Parathyroid adenoma (tissue), 2 donors: ENCODE measurements at regions not wholly inside any gene's neighbourhood (a gene's known extent, or its start where the extent isn't known, plus 50 kb on each side); places are given as distances from the start of the nearest gene placed in this dataset.

Experiments
- H2AFZ ChIP-seq: fragments of 300-600 bp; sonication (generic); one replicate; pipeline ENCODE4 v1.7.0; 2017; ENCODE audit warnings: antibody characterized with exemption, mild to moderate bottlenecking
- H3K27ac ChIP-seq: fragments of 300-600 bp; sonication (generic); one replicate; pipeline ENCODE4 v1.7.0; 2017
- H3K27me3 ChIP-seq: fragments of 300-600 bp; sonication (generic); one replicate; pipeline ENCODE4 v1.7.0; 2017; ENCODE audit warnings: low read length; ENCODE audit not compliant: control insufficient read depth, insufficient read depth
- H3K36me3 ChIP-seq: fragments of 300-600 bp; sonication (generic); one replicate; pipeline ENCODE4 v1.7.0; 2017; ENCODE audit warnings: low read length; ENCODE audit not compliant: control insufficient read depth, insufficient read depth
- H3K4me1 ChIP-seq: fragments of 300-600 bp; sonication (generic); one replicate; pipeline ENCODE4 v1.7.0; 2017; ENCODE audit warnings: control low read depth
- H3K4me2 ChIP-seq: fragments of 300-600 bp; sonication (generic); one replicate; pipeline ENCODE4 v1.7.0; 2017; ENCODE audit warnings: low read length
- H3K4me3 ChIP-seq: fragments of 300-600 bp; sonication (generic); one replicate; pipeline ENCODE4 v1.7.0; 2017; ENCODE audit warnings: low read depth, low read length
- H3K79me2 ChIP-seq: fragments of 300-600 bp; sonication (generic); one replicate; pipeline ENCODE4 v1.7.0; 2017; ENCODE audit warnings: control low read depth
- H3K9ac ChIP-seq: fragments of 300-600 bp; sonication (generic); one replicate; pipeline ENCODE4 v1.7.0; 2017; ENCODE audit warnings: mild to moderate bottlenecking
- H3K9me3 ChIP-seq: fragments of 300-600 bp; sonication (generic); one replicate; pipeline ENCODE4 v1.7.0; 2017; ENCODE audit warnings: low read length; ENCODE audit not compliant: control insufficient read depth
- CTCF ChIP-seq: fragments of 300-600 bp; sonication (generic); IDR thresholded peaks from one replicate; pipeline ENCODE4 v1.7.0; 2017; ENCODE audit warnings: antibody characterized with exemption, mild to moderate bottlenecking
- donor health status: primary hyperparathyroidism.

GRCh38 chr2:201952187-201952586 is 81.5 kb upstream of the FZD7 start:
- Histone ChIP-seq H3K36me3 (no peaks in the 10 kb centered on the region), H2AFZ (no peak overlapping the region), H3K4me3 (no peak overlapping the region), H3K9ac (no peak overlapping the region), H3K27me3 (no peaks in the 10 kb centered on the region), H3K9me3 (no peaks in the 10 kb centered on the region), H3K27ac (no peak overlapping the region), H3K4me2 (no peak overlapping the region), H3K79me2 (no peaks in the 10 kb centered on the region), H3K4me1 (peaks cover 40% of the 10 kb centered on the region)
- no peak for TF ChIP-seq CTCF

- H3K9me3 ChIP-seq, result no peaks in the 10 kb centered on the region
- TF ChIP-seq CTCF, result no peak
- H3K4me2 ChIP-seq, result no peak overlapping the region
- no peak overlapping the region for H3K4me3 ChIP-seq
- no peaks in the 10 kb centered on the region for H3K27me3 ChIP-seq
- H3K36me3 ChIP-seq, result no peaks in the 10 kb centered on the region
- no peaks in the 10 kb centered on the region for H3K79me2 ChIP-seq
- no peak overlapping the region for H3K27ac ChIP-seq
- peaks cover 40% of the 10 kb centered on the region for H3K4me1 ChIP-seq
- H3K9ac ChIP-seq, result no peak overlapping the region
- no peak overlapping the region for H2AFZ ChIP-seq
Measured at GRCh38 chr2:201953396-201953795, 80.3 kb upstream of the FZD7 start.

DNA sequence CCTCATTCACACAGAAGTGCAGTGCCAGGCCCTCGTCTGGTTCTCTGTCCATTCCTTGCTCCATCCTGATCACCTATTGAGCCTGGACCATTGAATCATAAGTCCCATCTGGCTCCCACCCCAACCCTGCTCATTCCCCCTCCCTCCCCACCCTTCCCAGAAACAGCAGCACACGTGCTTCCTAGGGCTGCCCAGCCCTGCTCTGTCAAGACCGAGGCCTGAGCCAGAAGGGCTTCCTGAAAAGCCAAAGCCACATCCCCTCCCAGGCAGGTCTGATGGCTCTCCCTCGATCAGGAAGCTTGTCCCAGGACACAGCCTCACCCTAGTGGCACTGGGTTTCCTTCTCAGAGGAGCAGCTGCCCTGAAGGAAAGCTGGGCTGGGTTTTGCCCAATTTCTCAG is 79.8 kb upstream of the FZD7 start:
- TF ChIP-seq CTCF, result no peak
- no peaks in the 10 kb centered on the region for H3K27me3 ChIP-seq
- H3K27ac ChIP-seq, result no peak overlapping the region
- no peaks in the 10 kb centered on the region for H3K9me3 ChIP-seq
- H2AFZ ChIP-seq, result peak overlapping the region; percentile 29
- no peak overlapping the region for H3K9ac ChIP-seq
- no peaks in the 10 kb centered on the region for H3K36me3 ChIP-seq
- no peaks in the 10 kb centered on the region for H3K79me2 ChIP-seq
- H3K4me2 ChIP-seq, result no peak overlapping the region
- H3K4me3 ChIP-seq, result no peak overlapping the region
- H3K4me1 ChIP-seq, result peaks cover 35% of the 10 kb centered on the region

- Histone ChIP-seq H3K27me3 (no peaks in the 10 kb centered on the region), H3K4me2 (no peak overlapping the region), H3K4me1 (peaks cover 22% of the 10 kb centered on the region), H3K4me3 (no peak overlapping the region), H3K36me3 (no peaks in the 10 kb centered on the region), H3K9me3 (no peaks in the 10 kb centered on the region), H3K27ac (peak overlapping the region; percentile 41), H3K79me2 (no peaks in the 10 kb centered on the region), H3K9ac (no peak overlapping the region), H2AFZ (peak overlapping the region; percentile 59)
- no peak for TF ChIP-seq CTCF
Measured at GRCh38 chr2:201955231-201955630, 78.4 kb upstream of the FZD7 start.

DNA sequence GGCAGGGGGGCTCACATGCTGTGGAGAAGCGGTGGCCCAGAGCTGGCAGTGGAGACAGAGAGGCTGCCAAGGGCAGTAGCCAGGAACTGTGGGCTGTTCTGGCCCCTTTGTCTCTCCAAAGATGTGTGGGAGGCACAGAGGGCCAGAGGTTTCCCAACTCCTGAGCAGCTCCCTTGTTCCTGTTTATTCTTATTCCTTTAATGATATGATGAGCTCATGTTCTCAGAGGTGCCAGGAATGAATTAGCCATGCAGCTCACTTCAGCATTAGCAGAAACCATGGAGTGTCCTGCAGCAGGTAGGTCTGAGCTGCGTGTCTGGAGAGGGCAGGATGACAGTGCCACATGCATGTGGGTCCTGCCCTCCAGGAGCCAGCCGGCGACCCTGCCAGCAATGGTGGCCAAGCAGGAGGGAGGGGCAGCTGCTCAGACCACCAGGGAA is 77.9 kb upstream of the FZD7 start:
- no peak overlapping the region for H3K4me3 ChIP-seq
- H3K27me3 ChIP-seq, result no peaks in the 10 kb centered on the region
- H3K79me2 ChIP-seq, result no peaks in the 10 kb centered on the region
- no peak overlapping the region for H3K9ac ChIP-seq
- H3K9me3 ChIP-seq, result no peaks in the 10 kb centered on the region
- H3K27ac ChIP-seq, result peak overlapping the region; percentile 41
- H2AFZ ChIP-seq, result peak overlapping the region; percentile 59
- no peak for TF ChIP-seq CTCF
- H3K4me1 ChIP-seq, result peaks cover 17% of the 10 kb centered on the region
- H3K36me3 ChIP-seq, result no peaks in the 10 kb centered on the region
- no peak overlapping the region for H3K4me2 ChIP-seq
